Choroid plexus epithelial cell (primary cell): ENCODE measurements at regions not wholly inside any gene's neighbourhood (a gene's known extent, or its start where the extent isn't known, plus 50 kb on each side); places are given as distances from the start of the nearest gene placed in this dataset.
"Not testable (repeated sequence)": the region's sequence is repeated elsewhere in the genome, so short reads cannot be mapped to it uniquely, and the experiment has no call there.

Source experiments
- DNase-seq: peaks from one replicate; pipeline ENCODE4 v3.0.0-alpha.2; 2010; ENCODE audit warnings: low read depth
- H3K4me3 ChIP-seq: 2 replicates; pipeline ENCODE4 v1.5.1; 2011; ENCODE audit warnings: low read depth, mild to moderate bottlenecking, control low read depth, low read length, moderate library complexity
- TF ChIP-seq, protein P1 (sequence below): conservative IDR thresholded peaks from 2 replicates; pipeline ENCODE4 v1.5.1; 2011; ENCODE audit warnings: low read depth, mild to moderate bottlenecking, control low read depth, inconsistent platforms, low read length, moderate library complexity

DNA sequence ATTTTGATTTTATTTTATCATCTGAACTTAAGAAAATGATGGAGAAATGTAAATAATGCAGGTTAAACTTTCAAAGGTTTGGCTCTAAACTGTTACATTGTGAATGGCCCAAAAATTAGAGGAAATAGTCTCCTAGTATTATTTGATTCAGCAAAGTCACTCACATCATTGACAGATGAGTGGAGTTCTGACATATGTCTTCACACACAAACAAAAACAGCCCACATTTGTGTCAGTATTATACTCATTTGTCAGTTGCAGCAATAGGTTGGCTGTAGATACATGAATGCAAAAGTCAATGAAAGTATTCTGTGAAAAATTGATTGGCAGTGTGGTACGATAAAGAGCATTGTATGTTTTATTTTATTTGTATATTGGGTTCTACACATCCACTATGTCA lies 108.8 kb upstream of the BMPER start:
- TF ChIP-seq, protein P1, sequence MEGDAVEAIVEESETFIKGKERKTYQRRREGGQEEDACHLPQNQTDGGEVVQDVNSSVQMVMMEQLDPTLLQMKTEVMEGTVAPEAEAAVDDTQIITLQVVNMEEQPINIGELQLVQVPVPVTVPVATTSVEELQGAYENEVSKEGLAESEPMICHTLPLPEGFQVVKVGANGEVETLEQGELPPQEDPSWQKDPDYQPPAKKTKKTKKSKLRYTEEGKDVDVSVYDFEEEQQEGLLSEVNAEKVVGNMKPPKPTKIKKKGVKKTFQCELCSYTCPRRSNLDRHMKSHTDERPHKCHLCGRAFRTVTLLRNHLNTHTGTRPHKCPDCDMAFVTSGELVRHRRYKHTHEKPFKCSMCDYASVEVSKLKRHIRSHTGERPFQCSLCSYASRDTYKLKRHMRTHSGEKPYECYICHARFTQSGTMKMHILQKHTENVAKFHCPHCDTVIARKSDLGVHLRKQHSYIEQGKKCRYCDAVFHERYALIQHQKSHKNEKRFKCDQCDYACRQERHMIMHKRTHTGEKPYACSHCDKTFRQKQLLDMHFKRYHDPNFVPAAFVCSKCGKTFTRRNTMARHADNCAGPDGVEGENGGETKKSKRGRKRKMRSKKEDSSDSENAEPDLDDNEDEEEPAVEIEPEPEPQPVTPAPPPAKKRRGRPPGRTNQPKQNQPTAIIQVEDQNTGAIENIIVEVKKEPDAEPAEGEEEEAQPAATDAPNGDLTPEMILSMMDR = no peak
- DNase-seq = no peak
- H3K4me3 ChIP-seq = no peak overlapping the region

DNA sequence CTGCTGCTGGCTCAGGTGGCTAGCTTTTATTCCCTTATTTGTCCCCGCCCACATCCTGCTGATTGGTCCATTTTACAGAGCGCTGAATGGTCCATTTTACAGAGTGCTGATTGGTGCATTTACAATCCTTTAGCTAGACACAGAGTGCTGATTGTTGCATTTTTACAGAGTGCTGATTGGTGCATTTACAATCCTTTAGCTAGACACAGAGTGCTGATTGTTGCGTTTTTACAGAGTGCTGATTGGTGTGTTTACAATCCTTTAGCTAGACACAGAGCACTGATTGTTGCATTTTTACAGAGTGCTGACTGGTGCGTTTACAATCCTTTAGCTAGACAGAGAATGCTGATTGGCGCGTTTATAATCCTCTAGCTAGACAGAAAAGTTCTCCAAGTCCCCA lies 107.8 kb upstream of the BMPER start:
- H3K4me3 ChIP-seq, DNase-seq: not testable (repeated sequence)

DNA sequence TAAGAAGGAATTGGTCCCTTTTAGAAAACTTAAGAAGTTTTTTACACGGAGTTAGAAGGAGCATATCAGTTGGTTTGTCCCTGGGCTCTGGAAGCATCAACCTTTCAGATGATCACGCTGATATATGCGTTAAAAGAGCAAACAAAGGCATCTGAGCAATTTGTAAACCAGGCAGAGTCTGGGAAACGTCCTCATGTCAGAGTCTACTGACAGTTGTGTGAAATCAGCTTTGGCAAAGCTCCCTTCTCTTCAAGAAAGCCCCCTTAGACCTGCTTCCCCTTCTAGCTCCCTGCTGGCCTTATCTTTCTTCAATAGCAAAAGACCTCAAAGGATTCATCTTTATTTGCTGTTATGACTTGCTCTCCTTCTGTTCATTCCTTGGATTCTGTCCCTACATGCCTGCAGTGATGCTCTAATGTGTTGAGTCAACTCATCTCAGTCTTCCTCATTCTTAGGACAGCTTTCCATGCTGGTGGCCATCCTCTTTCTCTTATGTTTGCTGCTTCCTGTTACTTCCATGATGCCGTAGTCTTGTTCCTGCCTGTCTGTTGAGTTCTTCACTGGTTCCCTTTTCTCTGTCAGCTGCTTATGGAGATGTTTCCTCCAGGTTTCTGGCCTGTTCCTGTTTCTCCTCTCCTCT lies 106.5 kb upstream of the BMPER start:
- TF ChIP-seq, protein P1 = no peak
- DNase-seq = no peak
- H3K4me3 ChIP-seq = no peak overlapping the region

DNA sequence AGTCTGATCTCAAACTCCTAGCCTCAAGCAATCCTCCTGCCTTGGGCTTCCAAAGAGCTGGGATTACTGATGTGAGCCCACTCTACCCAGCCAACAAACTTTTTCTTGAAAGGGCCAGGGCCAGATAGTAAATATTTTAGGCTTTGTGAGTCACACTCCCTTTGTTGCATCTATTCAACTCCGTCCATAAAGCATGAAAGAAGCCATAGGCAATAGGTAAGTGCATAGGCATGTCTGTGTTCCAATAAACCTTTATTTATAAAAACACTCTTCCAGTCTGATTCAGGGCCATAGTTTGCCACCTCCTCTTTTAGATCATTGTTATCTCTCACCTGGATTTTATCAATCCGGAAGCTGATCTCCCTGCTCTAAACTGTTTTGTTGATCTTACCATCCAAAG lies 105.6 kb upstream of the BMPER start:
- no peak overlapping the region for H3K4me3 ChIP-seq
- TF ChIP-seq, protein P1 = no peak
- no peak for DNase-seq

DNA sequence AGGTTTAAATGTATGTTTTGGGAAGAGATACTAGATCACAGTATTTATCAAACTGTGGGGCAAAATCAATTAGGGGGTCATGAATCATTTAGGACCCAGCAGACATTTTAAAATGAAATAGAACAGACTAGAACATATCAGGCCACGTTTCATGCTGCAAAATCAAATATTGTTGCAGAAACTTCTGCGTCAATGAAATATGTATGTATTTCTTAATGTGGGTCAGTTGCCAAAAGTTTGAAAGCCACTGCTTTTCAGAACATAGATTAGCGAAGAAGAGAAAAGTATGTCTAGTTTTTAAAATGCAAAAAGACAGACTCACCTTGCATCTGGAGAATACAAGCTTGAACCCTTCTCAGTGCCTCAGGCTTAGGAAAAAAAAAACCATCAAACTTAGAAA lies 102.7 kb upstream of the BMPER start:
- DNase-seq = no peak
- TF ChIP-seq, protein P1 = no peak
- H3K4me3 ChIP-seq = no peak overlapping the region

DNA sequence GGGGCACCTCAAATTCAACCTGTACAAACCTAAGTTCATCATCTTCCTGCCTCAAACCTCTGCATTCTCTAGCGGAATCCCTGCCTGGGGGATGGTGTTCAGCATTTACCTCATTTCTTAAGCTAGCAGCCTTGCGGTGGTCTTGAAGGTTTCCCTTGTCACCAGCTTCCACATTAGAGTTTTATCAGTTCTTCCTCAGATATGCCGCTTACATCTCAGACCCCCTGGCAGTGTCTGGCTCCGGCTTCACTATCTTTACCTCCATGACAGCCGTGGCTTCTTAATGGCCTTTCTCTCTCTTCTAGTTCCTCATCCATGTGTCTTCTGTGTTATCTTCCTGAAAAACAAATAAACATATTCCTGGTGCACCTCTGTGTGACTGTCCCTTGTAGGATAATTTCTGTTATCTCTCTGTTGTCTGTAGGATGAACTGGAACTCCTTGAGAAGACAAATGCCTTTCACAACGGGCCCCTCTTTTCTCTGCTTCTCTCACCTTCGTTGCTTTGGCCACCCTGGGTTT lies 101.1 kb upstream of the BMPER start:
- H3K4me3 ChIP-seq = no peak overlapping the region

DNA sequence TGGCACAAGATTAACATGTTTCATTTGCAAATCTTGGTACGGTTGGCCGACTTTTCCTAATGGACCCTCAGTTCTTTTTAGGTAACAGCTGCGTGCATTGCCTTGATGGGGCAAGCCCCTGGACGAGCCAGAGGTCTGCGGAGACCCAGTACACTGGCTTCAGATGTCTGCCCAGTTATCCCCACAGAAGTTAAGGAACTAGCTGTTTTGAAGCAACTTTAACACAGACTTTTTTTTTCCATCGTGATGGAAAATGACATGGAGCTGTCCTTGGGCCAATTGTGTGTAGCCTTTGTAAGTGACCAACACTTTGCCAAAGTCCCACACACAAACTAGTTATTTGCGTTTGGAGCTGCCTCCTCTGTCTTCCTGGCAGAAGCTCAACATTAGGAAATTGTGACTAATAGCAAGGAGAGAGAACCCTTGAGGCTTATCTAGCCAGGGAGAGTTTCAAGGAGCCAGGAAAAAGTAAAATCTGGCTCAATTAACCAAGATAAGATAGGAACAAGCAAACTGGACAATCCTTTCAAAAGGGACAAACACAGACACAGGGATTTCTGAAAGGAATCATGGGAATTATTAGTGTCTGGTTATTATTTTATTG lies 99.6 kb upstream of the BMPER start:
- TF ChIP-seq, protein P1 = no peak
- H3K4me3 ChIP-seq = no peak overlapping the region
- peak; percentile 58 for DNase-seq

More for the DNA sequence above, 101.1 kb upstream of the BMPER start:
- TF ChIP-seq, protein P1 = no peak
- DNase-seq = no peak
